Midbrain (tissue), 1 donor: ENCODE measurements at regions not wholly inside any gene's neighbourhood (a gene's known extent, or its start where the extent isn't known, plus 50 kb on each side); places are given as distances from the start of the nearest gene placed in this dataset.

Source experiments
- DNase-seq: peaks from one replicate; lab custom pipeline; 2025; lab: John Stamatoyannopoulos, UW

DNA sequence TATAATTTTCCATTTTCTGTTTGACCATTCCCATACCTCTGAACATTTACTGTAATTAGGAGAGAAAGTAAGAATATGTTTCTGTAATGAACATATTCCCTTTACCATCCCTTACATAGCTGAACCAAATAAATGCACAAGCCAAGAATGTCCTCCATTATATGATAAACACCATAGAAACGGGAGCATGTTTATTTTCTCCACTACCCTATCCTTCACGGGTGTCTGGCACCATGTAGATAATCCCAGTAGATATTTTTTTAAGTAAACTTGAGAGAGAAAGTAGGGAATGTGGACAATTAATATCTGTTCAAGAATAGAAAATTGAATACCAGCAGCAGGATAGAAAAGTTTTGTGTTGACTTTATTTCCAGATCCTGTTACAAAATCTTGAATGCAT is 928.4 kb downstream of the EFNB2 start:
- no peak for DNase-seq

DNA sequence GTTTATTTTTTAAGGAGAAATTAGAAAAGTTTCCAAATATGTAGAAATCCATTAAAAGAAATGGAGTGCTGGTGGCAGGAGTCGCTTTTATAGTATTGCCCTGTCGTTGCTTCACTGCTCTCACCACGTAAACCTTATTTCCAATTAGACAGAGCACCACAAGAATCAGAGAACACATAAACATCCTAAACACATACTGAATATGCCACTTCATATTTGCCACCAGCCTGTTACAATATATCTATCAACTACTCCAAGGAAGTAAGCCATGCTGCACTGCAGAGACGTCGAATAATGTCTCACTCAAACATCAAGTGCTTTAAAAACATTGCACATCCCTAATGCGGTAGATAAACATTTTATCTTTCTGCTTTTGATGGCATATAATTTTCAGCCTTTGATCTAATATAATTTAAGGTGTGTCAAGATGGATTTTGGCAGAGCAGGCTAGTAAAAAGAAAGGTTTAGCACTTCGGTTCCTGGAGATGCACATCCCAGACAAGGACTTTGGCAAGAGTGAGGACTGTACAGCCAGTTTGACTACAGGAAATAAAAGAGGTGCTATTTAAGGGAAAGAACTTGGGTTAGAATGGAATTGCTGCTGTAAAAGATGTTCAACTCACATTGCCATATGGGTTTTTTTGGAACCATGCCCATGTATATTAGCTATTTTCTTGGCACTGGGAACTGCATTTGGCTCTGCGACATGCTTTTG is 932.3 kb downstream of the EFNB2 start:
- DNase-seq = no peak

DNA sequence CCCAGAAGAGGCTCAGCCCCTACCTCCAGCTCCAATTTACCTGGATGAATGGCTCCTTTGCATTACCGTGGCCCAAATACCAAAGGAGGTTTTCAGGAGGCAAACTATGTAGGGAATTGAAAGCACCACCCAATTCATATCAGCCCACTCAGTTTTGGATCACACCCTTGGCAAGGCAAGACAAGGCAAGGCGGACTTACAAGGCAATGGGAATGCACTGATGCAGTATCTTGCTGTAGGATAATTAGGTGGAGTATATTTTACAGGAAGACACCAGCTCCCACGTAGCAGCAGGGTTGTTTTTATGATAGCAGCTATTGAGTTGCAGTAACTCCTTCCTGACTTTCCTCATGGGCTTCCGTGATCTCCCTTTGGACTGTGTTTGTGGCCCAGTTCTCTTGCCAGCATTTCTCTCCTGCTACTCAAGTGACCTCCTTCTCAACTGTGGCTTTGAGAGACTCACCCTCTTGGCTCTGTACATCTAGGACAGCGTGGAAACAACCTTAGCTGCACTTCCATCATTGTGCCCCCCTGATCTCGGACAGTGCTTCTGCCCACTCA is 935.9 kb downstream of the EFNB2 start:
- DNase-seq = no peak

DNA sequence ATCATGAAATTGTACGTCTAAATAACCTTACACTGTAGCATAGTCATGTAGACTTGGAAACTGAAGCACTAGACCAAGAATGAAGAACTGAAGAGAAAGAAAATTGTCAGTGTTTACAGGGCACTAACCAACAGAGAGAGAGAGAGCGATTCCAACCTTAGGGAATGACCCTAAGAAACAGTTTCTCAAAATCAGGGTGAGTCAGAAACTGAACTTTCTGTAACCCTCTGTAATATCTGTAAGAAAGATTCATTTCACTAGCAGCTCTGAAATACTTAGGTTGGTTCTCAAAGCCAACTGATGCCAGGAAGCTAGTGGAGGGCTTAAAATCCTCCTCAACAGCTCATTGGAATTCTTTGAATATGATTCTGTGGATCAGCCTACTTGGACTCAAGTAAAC is 936.9 kb downstream of the EFNB2 start:
- no peak for DNase-seq

DNA sequence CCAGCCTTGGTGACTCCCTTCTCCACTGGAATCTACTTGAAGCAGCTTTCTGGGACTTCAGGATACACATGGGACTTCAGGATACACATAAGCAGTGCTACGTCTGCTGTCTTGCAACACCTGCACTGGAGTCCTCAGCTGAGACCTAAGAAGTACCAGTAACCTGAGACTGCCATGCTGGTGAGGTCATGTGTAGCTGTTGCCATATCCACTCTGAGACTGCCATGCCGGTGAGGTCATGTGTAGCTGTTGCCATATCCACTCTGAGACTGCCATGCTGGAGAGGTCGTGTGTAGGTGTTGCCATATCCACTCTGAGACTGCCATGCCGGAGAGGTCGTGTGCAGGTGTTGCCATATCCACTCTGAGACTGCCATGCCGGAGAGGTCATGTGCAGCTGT is 937.9 kb downstream of the EFNB2 start:
- DNase-seq = no peak

DNA sequence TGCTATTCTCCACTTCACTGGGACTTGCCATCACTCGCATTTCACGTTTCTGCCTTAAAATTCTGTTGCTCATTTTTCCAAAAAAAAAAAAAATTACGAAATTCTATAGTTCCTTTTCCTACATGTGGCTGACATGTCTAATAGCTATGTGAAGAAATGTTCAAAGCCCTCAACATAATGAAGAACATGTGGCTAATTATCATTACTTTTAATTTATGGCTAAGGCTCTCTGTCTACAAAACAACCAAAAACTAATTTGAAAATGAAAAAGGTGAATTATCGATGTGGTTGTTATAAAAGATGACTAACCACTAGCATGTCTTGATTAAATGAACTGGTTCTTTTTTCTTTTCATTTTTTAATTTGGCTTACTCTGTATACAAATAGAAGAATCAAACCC is 940.0 kb downstream of the EFNB2 start:
- DNase-seq = no peak

GRCh38 chr13:105591277-105591676 is 944.2 kb downstream of the EFNB2 start:
- no peak for DNase-seq

DNA sequence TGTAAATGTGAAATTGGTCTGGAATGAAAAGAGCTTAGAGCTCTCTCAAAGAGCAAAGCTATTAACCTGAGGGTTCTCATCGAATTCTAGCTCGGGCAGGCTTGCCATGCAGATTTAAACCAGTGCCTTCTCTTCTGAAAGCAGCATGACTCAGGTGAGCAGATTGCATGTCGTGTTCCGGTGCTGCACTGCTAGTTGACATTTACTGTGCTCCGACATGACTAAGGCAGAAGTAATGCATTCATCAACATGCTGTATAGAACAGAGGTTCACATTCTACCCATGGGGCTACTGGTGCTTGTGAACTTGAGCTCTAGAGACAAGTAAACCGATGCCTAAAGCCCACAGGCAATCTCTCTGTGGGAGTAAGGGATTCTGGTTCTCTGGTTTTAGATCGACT is 947.7 kb downstream of the EFNB2 start:
- no peak for DNase-seq

DNA sequence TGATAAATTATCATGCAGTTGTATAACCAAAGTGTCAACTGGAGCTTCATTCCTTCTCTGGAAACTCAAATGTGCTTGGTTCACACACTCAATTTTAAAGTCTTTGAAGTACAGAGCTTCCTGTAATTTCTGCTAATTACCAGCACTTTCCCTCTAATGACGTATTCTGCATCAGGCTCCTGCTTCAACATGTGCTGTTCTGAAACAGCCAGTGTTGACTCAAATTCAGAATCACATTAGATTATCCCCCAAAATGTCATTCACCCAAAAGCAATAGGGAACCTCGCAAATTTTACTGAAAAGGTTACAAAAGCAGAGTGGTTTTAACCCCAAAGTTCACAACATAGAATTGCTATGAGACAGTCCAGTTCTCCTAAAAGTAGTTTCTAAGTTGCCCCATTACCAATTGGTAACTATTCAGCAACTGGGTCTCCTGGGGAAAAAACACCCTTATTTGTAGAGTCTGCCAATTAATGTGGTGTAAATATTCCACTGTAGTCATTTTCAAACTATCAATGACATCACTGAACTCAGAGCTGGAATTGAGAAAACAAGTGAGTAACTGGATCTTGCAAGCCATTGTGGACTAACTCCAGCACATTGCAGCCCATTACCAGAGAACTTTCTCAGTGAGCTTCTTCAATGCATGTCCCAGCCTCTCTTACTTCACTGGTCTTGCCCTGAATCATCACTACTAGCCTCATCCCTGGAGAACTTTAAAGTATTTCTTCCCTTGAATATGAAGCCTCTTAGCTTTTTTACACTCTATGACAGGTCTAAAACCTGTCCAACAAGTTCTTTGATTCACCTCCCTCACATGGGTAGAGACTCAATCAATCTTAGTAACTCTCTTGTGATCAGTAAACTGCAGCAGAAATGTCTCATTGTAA is 955.4 kb downstream of the EFNB2 start:
- DNase-seq = no peak

GRCh38 chr13:105573136-105573535 is 962.3 kb downstream of the EFNB2 start:
- no peak for DNase-seq

GRCh38 chr13:105572401-105572800 is 963.1 kb downstream of the EFNB2 start:
- DNase-seq = no peak

- no peak for DNase-seq
These were observed 965.6 kb downstream of the EFNB2 start for GRCh38 chr13:105569816-105570215.

- no peak for DNase-seq
These were observed 967.4 kb downstream of the EFNB2 start for GRCh38 chr13:105567951-105568525.

GRCh38 chr13:105565136-105565727 is 970.2 kb downstream of the EFNB2 start:
- DNase-seq = no peak

DNA sequence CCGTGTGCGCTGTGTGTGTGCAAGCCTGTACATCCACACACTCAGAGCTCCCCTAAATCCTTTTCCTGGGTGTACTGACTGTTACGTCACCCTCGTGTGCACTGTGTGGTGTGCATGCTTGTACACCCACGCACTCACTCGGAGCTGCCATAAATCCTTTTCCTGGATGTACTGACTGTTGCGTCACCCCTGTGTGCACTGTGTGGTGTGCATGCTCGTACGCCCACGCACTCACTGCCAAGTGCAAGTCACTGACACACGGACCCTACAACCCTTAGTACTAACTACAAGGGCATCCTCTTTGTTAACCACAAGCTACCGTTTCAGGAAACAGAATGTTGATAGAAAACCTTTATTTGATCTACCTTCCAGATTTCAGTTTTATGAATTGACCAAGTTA is 983.4 kb downstream of the EFNB2 start:
- DNase-seq = no peak

GRCh38 chr13:105547851-105548250 is 987.6 kb downstream of the EFNB2 start:
- DNase-seq = no peak

GRCh38 chr13:105545811-105546210 is 989.7 kb downstream of the EFNB2 start:
- no peak for DNase-seq

- DNase-seq = no peak
These were observed 991.7 kb downstream of the EFNB2 start for GRCh38 chr13:105543742-105544141.

- DNase-seq = no peak
These were observed 993.9 kb downstream of the EFNB2 start for GRCh38 chr13:105541565-105541964.

- no peak for DNase-seq
These were observed 997.1 kb downstream of the EFNB2 start for GRCh38 chr13:105538346-105538745.

DNA sequence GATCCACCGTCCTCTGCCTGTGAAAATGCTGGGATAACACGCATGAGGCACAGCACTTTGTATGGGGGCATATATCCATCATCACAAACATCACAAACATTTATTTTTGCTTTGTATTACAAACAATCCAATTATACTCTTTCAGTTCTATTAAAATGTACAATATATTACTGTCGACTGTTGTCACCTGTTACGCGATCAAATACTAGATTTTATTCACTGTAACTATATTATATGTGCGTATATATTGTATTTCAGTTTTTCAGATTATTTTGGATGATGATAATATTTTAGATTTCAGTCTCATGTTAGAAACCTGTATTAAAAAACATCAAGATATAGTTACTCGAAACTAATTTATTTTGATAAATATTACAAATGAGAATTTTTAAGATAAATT is 998.3 kb downstream of the EFNB2 start:
- DNase-seq = no peak

DNA sequence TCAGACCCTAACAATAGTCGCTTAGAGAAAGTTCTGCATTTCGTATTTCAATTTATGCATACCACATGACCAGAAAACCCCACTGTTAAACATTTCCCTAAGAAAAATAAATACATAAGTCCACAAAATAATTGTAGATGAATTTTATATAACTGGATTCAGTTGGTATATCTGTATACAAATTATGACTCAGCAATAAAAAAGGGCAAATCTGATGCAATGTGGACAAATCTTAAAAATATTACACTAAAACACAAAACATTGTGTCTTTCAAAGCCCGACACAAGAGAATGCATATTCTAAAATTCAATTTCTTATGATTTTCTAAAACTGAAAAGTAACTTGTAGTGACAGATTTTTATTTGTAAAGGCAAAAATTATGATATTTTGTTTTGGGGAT is 1005.0 kb downstream of the EFNB2 start:
- no peak for DNase-seq
